Activated CD4-positive, alpha-beta memory T cell treated with anti-CD3 and anti-CD28 coated beads, Interleukin-2, amount 10 ng/mL, durations not matched to agents 7 days and 5 days (primary cell): ENCODE measurements at regions not wholly inside any gene's neighbourhood (a gene's known extent, or its start where the extent isn't known, plus 50 kb on each side); places are given as distances from the start of the nearest gene placed in this dataset.
"Not testable (repeated sequence)": the region's sequence is repeated elsewhere in the genome, so short reads cannot be mapped to it uniquely, and the experiment has no call there.

Experiments
- CTCF ChIA-PET: fragments of 350-600 bp; sonication (Branson Sonifier 250); formaldehyde crosslinking; loops from one replicate; lab custom pipeline; 2021; ENCODE audit warnings: antibody characterized with exemption, inconsistent platforms; lab: Charles Lee
- POLR2A ChIA-PET: fragments of 350-600 bp; sonication (Branson Sonifier 250); formaldehyde crosslinking; loops from one replicate; lab custom pipeline; 2021; ENCODE audit warnings: antibody characterized with exemption; lab: Charles Lee
- DNase-seq: peaks from one replicate; pipeline ENCODE4 v3.0.0-alpha.2; 2020
- H3K27ac Mint-ChIP-seq: one replicate; pipeline ENCODE4 v1.8.0; 2021; ENCODE audit warnings: mild to moderate bottlenecking, mixed read lengths
- H3K27me3 Mint-ChIP-seq: one replicate; pipeline ENCODE4 v1.8.0; 2021; ENCODE audit warnings: mixed read lengths
- H3K36me3 Mint-ChIP-seq: one replicate; pipeline ENCODE4 v1.8.0; 2021; ENCODE audit warnings: low read depth, mixed read lengths
- H3K4me1 Mint-ChIP-seq: one replicate; pipeline ENCODE4 v1.8.0; 2021; ENCODE audit warnings: mixed read lengths
- H3K4me3 Mint-ChIP-seq: one replicate; pipeline ENCODE4 v1.8.0; 2021; ENCODE audit warnings: mild to moderate bottlenecking, mixed read lengths
- H3K9me3 Mint-ChIP-seq: one replicate; pipeline ENCODE4 v1.8.0; 2021; ENCODE audit warnings: mixed read lengths

GRCh38 chr5:83404182-83404716 lies 67.3 kb upstream of the VCAN start:
- CTCF ChIA-PET, result no interaction called here
- Mint-ChIP-seq H3K27ac (no peak overlapping the region), H3K4me3 (no peak overlapping the region)

DNA sequence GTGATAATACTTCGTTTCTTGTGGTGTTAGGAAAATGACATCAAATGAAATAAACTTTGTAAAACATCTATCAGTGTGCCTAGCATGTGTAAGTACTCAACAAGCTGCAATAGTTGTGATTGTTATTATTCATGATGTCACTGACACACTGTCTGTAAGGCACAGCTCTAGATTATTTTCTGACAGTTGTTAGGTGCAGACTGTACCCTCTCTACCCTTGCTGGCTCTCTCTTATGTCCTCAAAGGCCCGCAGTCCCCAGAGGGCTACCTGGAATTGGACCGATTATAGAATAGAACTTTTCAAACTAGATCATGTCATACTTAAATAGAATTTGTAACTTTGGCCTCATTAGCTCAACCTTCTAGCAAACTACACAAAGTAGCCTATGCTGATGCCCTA lies 65.9 kb upstream of the VCAN start:
- H3K4me1 Mint-ChIP-seq, result no peaks in the 10 kb centered on the region
- CTCF ChIA-PET, result no interaction called here
- H3K27ac Mint-ChIP-seq, result no peak overlapping the region
- DNase-seq, result no peak
- H3K4me3 Mint-ChIP-seq, result no peak overlapping the region
- H3K36me3 Mint-ChIP-seq, result no peaks in the 10 kb centered on the region
- H3K27me3 Mint-ChIP-seq, result no peaks in the 10 kb centered on the region
- POLR2A ChIA-PET, result no interaction called here
- no peaks in the 10 kb centered on the region for H3K9me3 Mint-ChIP-seq

More at GRCh38 chr5:83404182-83404716, 67.3 kb upstream of the VCAN start:
- Mint-ChIP-seq H3K36me3 (no peaks in the 10 kb centered on the region), H3K27me3 (no peaks in the 10 kb centered on the region), H3K4me1 (no peaks in the 10 kb centered on the region), H3K9me3 (no peaks in the 10 kb centered on the region)
- DNase-seq, result no peak
- POLR2A ChIA-PET, result no interaction called here

- Mint-ChIP-seq H3K27me3 (no peaks in the 10 kb centered on the region), H3K36me3 (no peaks in the 10 kb centered on the region), H3K9me3 (no peaks in the 10 kb centered on the region), H3K4me3 (no peak overlapping the region), H3K27ac (no peak overlapping the region), H3K4me1 (no peaks in the 10 kb centered on the region)
- CTCF ChIA-PET, result no interaction called here
- no peak for DNase-seq
- POLR2A ChIA-PET, result no interaction called here
Observed at GRCh38 chr5:83406906-83407305, 64.6 kb upstream of the VCAN start.

DNA sequence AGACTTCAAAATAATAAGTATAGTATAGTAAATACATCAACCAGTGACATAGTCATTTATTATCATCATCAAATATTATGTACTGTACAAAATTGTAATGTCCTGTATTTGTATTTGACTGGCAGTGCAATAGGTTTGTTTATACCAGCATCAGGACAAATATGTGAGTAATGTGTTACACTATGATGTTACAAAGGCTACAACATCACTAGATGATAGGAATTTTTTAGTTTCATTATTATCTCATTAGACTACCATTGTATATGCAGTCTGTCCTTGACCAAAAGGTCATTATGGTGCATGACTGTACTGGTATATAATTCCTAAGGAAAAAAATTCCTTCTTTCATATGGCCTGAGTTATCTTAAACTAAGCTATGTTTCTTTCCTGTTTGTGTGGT lies 63.6 kb upstream of the VCAN start:
- H3K27me3 Mint-ChIP-seq, result no peaks in the 10 kb centered on the region
- DNase-seq, result no peak
- no peak overlapping the region for H3K4me3 Mint-ChIP-seq
- no peaks in the 10 kb centered on the region for H3K36me3 Mint-ChIP-seq
- CTCF ChIA-PET, result no interaction called here
- no peaks in the 10 kb centered on the region for H3K9me3 Mint-ChIP-seq
- POLR2A ChIA-PET, result no interaction called here
- no peaks in the 10 kb centered on the region for H3K4me1 Mint-ChIP-seq
- no peak overlapping the region for H3K27ac Mint-ChIP-seq

DNA sequence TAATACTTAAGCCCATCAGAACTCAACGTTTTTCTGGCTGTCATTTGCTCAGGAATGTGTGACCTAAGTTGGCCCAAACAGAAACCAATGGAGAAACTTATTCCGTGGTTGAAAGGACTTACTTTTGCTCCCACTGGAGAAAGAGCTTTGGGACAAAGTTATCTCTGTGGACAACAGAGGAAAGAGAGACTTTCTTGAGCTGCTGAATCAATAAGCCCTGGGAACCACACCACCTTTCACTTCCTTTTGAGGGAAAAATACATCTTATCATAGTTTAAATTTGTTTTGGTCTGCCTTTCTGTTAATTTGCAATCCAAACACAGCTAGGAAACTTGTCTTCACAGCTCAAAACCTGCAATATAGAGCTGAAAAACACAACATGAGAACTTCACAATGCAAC lies 62.8 kb upstream of the VCAN start:
- ChIA-PET POLR2A (no interaction called here), CTCF (no interaction called here)
- H3K27me3 Mint-ChIP-seq, result no peaks in the 10 kb centered on the region
- H3K27ac Mint-ChIP-seq, result no peak overlapping the region
- no peaks in the 10 kb centered on the region for H3K4me1 Mint-ChIP-seq
- no peak for DNase-seq
- H3K4me3 Mint-ChIP-seq, result no peak overlapping the region
- H3K36me3 Mint-ChIP-seq, result no peaks in the 10 kb centered on the region
- H3K9me3 Mint-ChIP-seq, result no peaks in the 10 kb centered on the region

DNA sequence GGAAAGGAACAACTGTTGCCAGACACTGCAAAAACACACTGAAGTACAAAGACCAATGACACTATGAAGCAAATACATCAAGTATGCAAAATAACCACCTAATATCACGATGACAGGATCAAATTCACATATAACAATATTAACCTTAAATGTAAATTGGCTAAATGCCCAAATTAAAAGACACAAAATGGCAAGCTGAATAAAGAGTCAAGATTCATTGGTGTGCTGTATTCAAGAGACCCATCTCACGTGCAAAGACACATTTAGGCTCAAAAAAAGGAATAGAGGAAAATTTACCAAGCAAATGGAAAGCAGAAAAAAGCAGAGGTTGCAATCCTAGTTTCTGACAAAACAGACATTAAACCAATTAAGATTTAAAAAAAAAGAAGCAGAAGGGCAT lies 61.8 kb upstream of the VCAN start:
- H3K36me3 Mint-ChIP-seq, POLR2A ChIA-PET, H3K4me3 Mint-ChIP-seq, H3K27ac Mint-ChIP-seq, H3K27me3 Mint-ChIP-seq, H3K9me3 Mint-ChIP-seq, DNase-seq, CTCF ChIA-PET, H3K4me1 Mint-ChIP-seq: not testable (repeated sequence)

GRCh38 chr5:83410319-83410718 lies 61.2 kb upstream of the VCAN start:
- H3K4me1 Mint-ChIP-seq, H3K9me3 Mint-ChIP-seq, H3K27me3 Mint-ChIP-seq, DNase-seq, POLR2A ChIA-PET, CTCF ChIA-PET, H3K4me3 Mint-ChIP-seq, H3K27ac Mint-ChIP-seq, H3K36me3 Mint-ChIP-seq: not testable (repeated sequence)

DNA sequence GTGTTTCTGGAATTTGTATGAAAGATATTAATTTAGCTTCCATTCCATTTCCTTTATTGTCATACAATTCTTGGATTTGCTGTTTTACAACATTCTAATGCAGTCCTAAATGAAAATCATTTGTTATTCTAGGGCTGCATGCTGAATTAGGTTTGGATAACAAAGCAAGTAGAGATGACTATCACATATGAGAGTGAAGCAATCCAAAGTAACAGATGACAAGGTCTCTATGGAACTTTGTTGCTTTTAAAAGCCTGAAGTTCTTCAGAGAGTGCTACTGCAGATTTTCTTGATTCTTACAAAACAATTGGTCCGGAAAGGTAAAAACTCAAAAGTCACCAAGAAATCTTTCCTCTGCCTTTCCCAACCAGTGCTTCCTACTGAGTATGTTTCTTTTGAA lies 56.9 kb upstream of the VCAN start:
- ChIA-PET POLR2A (no interaction called here), CTCF (no interaction called here)
- no peaks in the 10 kb centered on the region for H3K36me3 Mint-ChIP-seq
- H3K27me3 Mint-ChIP-seq, result no peaks in the 10 kb centered on the region
- H3K27ac Mint-ChIP-seq, result no peak overlapping the region
- DNase-seq, result no peak
- H3K4me1 Mint-ChIP-seq, result no peaks in the 10 kb centered on the region
- H3K9me3 Mint-ChIP-seq, result no peaks in the 10 kb centered on the region
- no peak overlapping the region for H3K4me3 Mint-ChIP-seq

GRCh38 chr5:83417884-83418283 lies 53.7 kb upstream of the VCAN start:
- Mint-ChIP-seq H3K36me3 (no peaks in the 10 kb centered on the region), H3K27ac (no peak overlapping the region), H3K4me3 (no peak overlapping the region), H3K4me1 (no peaks in the 10 kb centered on the region), H3K9me3 (peaks cover 2% of the 10 kb centered on the region), H3K27me3 (no peaks in the 10 kb centered on the region)
- ChIA-PET CTCF (interaction anchor here (1.4 kb wide), 1 partner anchor 13 kb away, joined by 3 read pairs; no protein-coding TSS in a partner anchor), POLR2A (no interaction called here)
- no peak for DNase-seq

DNA sequence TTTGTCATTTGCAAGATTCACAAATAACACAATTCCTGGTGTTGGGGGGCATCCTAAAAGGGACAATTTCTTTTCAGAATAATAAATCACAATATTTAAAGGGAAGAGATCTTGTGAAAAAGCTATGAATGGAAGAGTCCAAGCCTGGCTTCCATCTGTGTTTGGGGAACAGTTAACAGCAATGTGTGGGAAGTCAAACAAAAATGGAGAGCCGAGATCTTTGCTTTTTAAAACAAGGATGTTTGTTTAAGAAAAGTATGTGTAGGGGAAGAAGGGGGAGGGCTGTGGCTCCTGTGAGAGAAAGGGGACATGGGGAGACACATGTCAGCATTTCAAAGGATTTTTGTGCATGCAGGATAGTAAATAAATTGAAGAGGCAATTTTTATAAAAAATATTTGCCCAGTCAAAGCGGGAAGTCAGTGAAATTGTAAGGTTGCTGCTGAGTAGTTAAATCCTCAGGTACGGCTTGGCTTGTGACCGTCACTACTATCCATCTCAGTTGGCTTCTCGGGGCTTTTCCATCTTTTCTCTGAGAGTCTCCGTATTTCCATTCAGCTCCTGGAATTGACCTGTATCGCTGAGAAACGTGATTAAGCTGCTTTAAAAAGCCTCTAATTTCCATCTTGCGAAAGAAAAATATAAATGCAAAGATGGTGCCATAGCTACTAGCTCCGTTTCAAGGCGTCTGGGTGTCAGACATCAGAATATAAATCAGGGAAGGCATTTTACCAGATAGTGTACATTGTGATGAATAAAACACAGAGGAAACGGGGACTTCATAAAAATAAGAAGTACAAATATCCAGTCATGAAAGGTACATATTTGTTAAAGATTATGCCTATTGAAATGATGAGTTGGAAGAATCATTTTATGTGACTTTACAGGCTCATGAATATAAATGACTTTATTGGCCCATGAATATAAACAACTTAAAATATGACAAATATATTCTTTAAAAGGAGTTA lies 52.9 kb upstream of the VCAN start:
- no peaks in the 10 kb centered on the region for H3K27me3 Mint-ChIP-seq
- POLR2A ChIA-PET, result no interaction called here
- no peak overlapping the region for H3K27ac Mint-ChIP-seq
- no peak overlapping the region for H3K4me3 Mint-ChIP-seq
- H3K9me3 Mint-ChIP-seq, result peaks cover 2% of the 10 kb centered on the region
- CTCF ChIA-PET, result no interaction called here
- H3K36me3 Mint-ChIP-seq, result no peaks in the 10 kb centered on the region
- no peaks in the 10 kb centered on the region for H3K4me1 Mint-ChIP-seq
- no peak for DNase-seq
